ENCODE measurements at regions not wholly inside any gene's neighbourhood (a gene's known extent, or its start where the extent isn't known, plus 50 kb on each side); places are given as distances from the start of the nearest gene placed in this dataset.

DNA sequence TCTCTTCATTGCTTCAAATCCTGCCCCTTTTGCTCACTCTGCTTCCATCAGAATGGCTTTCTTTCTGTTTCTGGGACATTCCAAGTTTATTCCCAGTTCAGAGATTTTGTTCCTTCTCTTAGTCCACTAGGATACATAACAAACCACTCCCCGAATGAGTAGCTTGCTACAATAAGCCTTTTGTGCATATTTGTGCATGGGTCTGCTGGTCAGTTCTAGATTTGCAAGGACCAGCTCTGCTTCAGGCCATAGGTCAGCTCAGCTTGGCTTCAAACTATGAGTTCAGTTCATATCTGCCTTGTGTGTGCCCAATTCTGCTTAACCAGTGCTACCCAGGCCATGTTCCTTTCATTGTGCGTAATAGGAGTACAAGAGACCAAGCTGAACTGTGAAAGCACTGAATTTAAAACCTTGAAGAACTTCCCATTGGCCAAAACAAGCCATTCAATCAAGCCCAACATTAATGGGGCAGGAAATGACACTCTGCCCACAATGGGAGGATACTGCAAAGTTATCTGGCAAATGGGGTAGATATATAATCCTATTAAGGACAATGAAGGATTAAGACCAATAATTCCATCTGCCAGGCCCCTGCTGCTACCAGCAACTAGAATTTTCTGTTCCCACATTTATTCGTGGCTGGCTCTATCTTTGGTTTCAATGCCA is 328.8 kb downstream of the PRELID2 start:
- no peak overlapping the region for H3K4me3 ChIP-seq (ENCODE audit: low read depth, low read length)
- DNase-seq (ENCODE audit: low read depth): no peak
- TF ChIP-seq CTCF (IDR thresholded peaks at IDR 0.05; ENCODE audit: insufficient read depth, low read depth, low read length, missing control alignments): no peak

DNA sequence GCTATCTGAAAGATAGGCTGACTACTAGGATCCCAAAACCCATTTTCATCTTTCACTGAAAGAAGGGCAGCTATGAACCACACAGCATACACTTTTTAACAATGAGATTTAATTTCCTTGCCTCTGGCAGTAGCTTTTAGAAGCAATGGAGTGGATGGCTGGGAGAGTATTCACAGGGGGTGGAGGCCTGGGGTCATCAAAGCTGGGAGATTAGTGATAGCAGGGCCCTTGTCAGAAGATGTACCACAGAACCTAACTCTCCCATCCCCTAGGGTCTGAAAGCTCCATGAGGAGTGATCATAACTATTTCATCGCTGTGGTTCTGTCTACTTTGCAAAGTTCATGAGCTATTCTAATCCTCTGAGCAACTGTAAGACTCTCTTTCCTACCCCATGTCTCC is 332.2 kb downstream of the PRELID2 start:
- no peak for DNase-seq (ENCODE audit: low read depth)
- TF ChIP-seq CTCF (IDR thresholded peaks at IDR 0.05; ENCODE audit: insufficient read depth, low read depth, low read length, missing control alignments): no peak
- H3K4me3 ChIP-seq (ENCODE audit: low read depth, low read length): no peak overlapping the region

DNA sequence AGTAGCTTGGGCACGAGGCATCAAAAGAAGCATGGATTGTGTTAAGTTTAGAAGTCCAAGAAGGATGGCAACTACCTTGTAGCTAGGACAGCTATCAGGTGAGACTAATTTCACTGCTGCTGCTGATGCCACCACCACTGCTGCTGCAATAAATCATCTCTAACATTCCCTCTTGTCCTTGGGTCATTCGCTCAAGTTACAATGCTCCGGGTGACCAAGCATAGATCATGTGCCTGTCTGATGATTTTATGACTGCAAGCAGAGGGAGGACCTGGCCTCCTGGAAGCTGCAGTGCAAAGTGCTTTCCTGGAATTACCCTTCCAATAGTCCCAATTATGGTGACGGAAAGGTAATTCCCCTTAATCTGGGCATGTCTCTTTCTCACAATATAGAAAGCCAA is 334.4 kb downstream of the PRELID2 start:
- no peak for TF ChIP-seq CTCF (IDR thresholded peaks at IDR 0.05; ENCODE audit: insufficient read depth, low read depth, low read length, missing control alignments)
- DNase-seq (ENCODE audit: low read depth): no peak
- no peak overlapping the region for H3K4me3 ChIP-seq (ENCODE audit: low read depth, low read length)

DNA sequence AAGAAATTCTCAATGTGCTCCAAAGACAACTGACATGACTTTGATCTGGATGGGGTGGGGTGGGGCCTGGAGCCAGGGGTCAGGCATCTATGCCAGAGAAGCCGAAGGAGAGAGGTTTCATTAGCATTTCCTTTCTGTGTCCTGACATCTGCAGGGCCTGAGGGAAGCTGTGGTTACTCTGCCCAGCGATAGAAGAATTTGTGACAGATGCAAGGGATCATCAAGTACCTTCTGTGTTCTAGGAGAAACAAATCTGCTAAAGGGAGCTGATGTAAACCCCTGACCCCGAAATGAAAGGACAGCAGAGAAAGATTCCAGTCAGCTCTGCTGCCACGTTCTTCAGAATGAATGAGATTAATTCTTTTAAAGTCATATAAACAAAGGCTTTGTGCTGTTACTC is 335.7 kb downstream of the PRELID2 start:
- H3K4me3 ChIP-seq (ENCODE audit: low read depth, low read length): no peak overlapping the region
- no peak for DNase-seq (ENCODE audit: low read depth)
- TF ChIP-seq CTCF (IDR thresholded peaks at IDR 0.05; ENCODE audit: insufficient read depth, low read depth, low read length, missing control alignments): no peak

DNA sequence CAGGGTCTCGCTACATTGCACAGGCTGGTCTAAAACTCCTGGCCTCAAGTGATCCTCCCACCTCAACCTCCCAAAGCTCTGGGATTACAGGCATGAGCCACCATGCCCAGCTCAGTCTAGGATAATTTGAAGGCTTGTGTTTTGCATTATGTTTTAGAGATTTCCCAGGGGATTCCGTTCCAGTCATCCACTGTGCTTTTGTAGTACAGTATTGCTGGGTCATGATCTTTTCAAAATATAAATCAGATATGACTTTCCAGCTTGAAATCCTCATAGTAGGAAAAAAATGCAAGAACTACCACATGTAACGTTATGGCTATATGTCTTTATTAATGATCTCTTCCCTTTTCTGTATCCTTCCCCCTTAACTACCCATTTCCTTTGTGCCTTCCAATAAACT is 338.1 kb downstream of the PRELID2 start:
- no peak for DNase-seq (ENCODE audit: low read depth)
- no peak overlapping the region for H3K4me3 ChIP-seq (ENCODE audit: low read depth, low read length)
- TF ChIP-seq CTCF (IDR thresholded peaks at IDR 0.05; ENCODE audit: insufficient read depth, low read depth, low read length, missing control alignments): no peak

GRCh38 chr5:145495741-145496140 is 339.4 kb downstream of the PRELID2 start:
- no peak for TF ChIP-seq CTCF (IDR thresholded peaks at IDR 0.05; ENCODE audit: insufficient read depth, low read depth, low read length, missing control alignments)
- no peak overlapping the region for H3K4me3 ChIP-seq (ENCODE audit: low read depth, low read length)
- DNase-seq (ENCODE audit: low read depth): no peak

DNA sequence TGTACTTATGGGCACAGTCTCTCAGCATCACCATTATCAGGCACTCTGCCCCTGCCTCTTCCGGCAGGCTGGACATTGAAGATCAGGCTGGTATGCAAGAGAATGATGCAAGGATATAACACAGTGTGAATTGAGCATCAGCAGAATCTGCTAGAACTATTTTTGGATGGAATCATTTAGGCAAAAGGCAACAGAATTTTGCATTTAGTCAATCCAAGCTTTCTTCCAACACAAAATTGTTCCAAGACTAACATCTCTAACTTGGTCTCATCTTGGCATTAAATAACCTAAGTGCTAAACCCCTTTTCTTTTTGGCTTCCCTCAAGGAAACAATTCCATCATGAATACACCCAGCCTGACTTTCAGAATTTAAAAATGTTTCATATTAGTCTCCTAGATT is 339.9 kb downstream of the PRELID2 start:
- no peak overlapping the region for H3K4me3 ChIP-seq (ENCODE audit: low read depth, low read length)
- no peak for DNase-seq (ENCODE audit: low read depth)
- no peak for TF ChIP-seq CTCF (IDR thresholded peaks at IDR 0.05; ENCODE audit: insufficient read depth, low read depth, low read length, missing control alignments)
